ENCODE measurements at regions not wholly inside any gene's neighbourhood (a gene's known extent, or its start where the extent isn't known, plus 50 kb on each side); places are given as distances from the start of the nearest gene placed in this dataset.

DNA sequence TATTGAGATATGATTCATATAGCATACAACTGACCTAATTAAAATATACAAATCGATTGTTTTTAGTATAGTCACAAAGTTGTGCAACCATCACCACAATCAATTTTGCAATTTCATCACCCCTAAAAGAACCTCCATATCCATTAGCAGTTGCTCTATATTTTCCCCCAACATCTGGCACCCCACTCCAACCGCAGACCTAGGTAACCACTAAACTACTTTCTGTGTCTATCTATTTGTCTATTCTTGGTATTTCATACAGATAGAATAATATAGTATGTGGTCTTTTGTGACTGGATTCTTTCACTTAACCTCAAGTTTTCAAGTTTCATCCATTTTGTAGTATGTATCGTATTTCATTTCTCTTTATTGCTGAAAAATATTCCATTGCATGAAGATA lies 126.0 kb upstream of the CRY1 start:
- POLR2A ChIA-PET (ENCODE audit: low non-redundant PET): no interaction called here
- intact Hi-C loops (cut with micrococcal nuclease; ENCODE audit: unreplicated experiment): no loop called here
- CTCF ChIA-PET: interaction anchor here (0.8 kb wide), 1 partner anchor 341 kb away, joined by 3 read pairs; no protein-coding TSS in a partner anchor

DNA sequence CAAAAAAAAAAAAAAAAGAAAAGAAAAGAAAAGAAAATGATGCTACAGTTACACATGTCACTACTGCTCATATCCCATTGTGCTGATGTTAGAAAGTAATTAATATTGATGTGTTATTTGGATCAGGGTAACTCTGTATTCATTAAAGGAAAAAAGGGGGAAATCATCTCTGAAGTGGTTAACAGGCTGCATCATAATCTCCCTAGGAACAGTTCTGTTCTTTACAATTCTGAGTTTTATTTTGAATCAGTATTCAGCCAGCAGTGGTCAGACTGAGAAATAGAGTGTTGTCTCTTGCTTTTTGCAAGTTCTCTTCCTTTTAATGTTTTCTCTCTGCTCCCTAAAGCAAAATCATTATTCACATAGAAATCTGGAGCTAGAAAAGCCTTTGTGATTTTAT lies 128.6 kb upstream of the CRY1 start:
- H3K36me3 ChIP-seq (ENCODE audit: insufficient read depth, low read length, poor library complexity, severe bottlenecking): no peaks in the 10 kb centered on the region
- DNase-seq (ENCODE audit: low spot score): no peak
- BruUV-seq (replicated peaks): no TSS peak
- no peaks in the 10 kb centered on the region for H3K4me1 ChIP-seq (ENCODE audit: insufficient read depth, low read length, poor library complexity, severe bottlenecking)
- no peaks in the 10 kb centered on the region for H3K9me3 ChIP-seq (ENCODE audit: low read depth, low read length, poor library complexity, severe bottlenecking)
- ChIA-PET CTCF (interaction anchor here (0.7 kb wide), 1 partner anchor 1640 kb away, joined by 20 read pairs; no protein-coding TSS in a partner anchor), POLR2A (ENCODE audit: low non-redundant PET) (no interaction called here)
- TF ChIP-seq, protein P1, sequence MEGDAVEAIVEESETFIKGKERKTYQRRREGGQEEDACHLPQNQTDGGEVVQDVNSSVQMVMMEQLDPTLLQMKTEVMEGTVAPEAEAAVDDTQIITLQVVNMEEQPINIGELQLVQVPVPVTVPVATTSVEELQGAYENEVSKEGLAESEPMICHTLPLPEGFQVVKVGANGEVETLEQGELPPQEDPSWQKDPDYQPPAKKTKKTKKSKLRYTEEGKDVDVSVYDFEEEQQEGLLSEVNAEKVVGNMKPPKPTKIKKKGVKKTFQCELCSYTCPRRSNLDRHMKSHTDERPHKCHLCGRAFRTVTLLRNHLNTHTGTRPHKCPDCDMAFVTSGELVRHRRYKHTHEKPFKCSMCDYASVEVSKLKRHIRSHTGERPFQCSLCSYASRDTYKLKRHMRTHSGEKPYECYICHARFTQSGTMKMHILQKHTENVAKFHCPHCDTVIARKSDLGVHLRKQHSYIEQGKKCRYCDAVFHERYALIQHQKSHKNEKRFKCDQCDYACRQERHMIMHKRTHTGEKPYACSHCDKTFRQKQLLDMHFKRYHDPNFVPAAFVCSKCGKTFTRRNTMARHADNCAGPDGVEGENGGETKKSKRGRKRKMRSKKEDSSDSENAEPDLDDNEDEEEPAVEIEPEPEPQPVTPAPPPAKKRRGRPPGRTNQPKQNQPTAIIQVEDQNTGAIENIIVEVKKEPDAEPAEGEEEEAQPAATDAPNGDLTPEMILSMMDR (conservative IDR thresholded peaks at IDR 0.05; ENCODE audit: low read depth, low read length): no peak
- no peak for TF ChIP-seq EZH2 (IDR thresholded peaks at IDR 0.05; ENCODE audit: borderline replicate concordance, low read depth, low read length, poor library complexity, severe bottlenecking)
- no peak overlapping the region for H3K27ac ChIP-seq (ENCODE audit: low read depth, low read length, poor library complexity, severe bottlenecking)
- no peaks in the 10 kb centered on the region for H3K27me3 ChIP-seq (replicated peaks; ENCODE audit: insufficient read depth, low read depth, low read length, poor library complexity)
- H3K4me3 ChIP-seq (ENCODE audit: low read depth, low read length, poor library complexity, severe bottlenecking): no peak overlapping the region
- intact Hi-C loops (cut with micrococcal nuclease; ENCODE audit: unreplicated experiment): no loop called here

More for the DNA sequence above, 126.0 kb upstream of the CRY1 start:
- BruUV-seq (replicated peaks): no TSS peak
- Histone ChIP-seq H3K4me3 (ENCODE audit: low read depth, low read length, poor library complexity, severe bottlenecking) (no peak overlapping the region), H3K36me3 (ENCODE audit: insufficient read depth, low read length, poor library complexity, severe bottlenecking) (no peaks in the 10 kb centered on the region), H3K9me3 (ENCODE audit: low read depth, low read length, poor library complexity, severe bottlenecking) (no peaks in the 10 kb centered on the region), H3K4me1 (ENCODE audit: insufficient read depth, low read length, poor library complexity, severe bottlenecking) (no peaks in the 10 kb centered on the region), H3K27ac (ENCODE audit: low read depth, low read length, poor library complexity, severe bottlenecking) (no peak overlapping the region), H3K27me3 (replicated peaks; ENCODE audit: insufficient read depth, low read depth, low read length, poor library complexity) (no peaks in the 10 kb centered on the region)
- no peak for DNase-seq (ENCODE audit: low spot score)
- no peak for TF ChIP-seq EZH2 (IDR thresholded peaks at IDR 0.05; ENCODE audit: borderline replicate concordance, low read depth, low read length, poor library complexity, severe bottlenecking)
- TF ChIP-seq, protein P1 (conservative IDR thresholded peaks at IDR 0.05; ENCODE audit: low read depth, low read length): no peak

- CTCF ChIA-PET: interaction anchor here (0.7 kb wide), 1 partner anchor 1822 kb away, joined by 8 read pairs; no protein-coding TSS in a partner anchor
Measured at GRCh38 chr12:107223821-107224220, 130.5 kb upstream of the CRY1 start.

More at GRCh38 chr12:107223821-107224220, 130.5 kb upstream of the CRY1 start:
- TF ChIP-seq, protein P1 (conservative IDR thresholded peaks at IDR 0.05; ENCODE audit: low read depth, low read length): 0 out of 2 replicates have a peak, but pooled peaks have one; percentile 14
- no peak for TF ChIP-seq EZH2 (IDR thresholded peaks at IDR 0.05; ENCODE audit: borderline replicate concordance, low read depth, low read length, poor library complexity, severe bottlenecking)
- POLR2A ChIA-PET (ENCODE audit: low non-redundant PET): no interaction called here
- DNase-seq (ENCODE audit: low spot score): peak; percentile 18
- H3K36me3 ChIP-seq (ENCODE audit: insufficient read depth, low read length, poor library complexity, severe bottlenecking): no peaks in the 10 kb centered on the region
- H3K27me3 ChIP-seq (replicated peaks; ENCODE audit: insufficient read depth, low read depth, low read length, poor library complexity): no peaks in the 10 kb centered on the region
- no TSS peak for BruUV-seq (replicated peaks)
- H3K9me3 ChIP-seq (ENCODE audit: low read depth, low read length, poor library complexity, severe bottlenecking): no peaks in the 10 kb centered on the region
- H3K27ac ChIP-seq (ENCODE audit: low read depth, low read length, poor library complexity, severe bottlenecking): no peak overlapping the region
- intact Hi-C loops (cut with micrococcal nuclease; ENCODE audit: unreplicated experiment): no loop called here
- no peak overlapping the region for H3K4me3 ChIP-seq (ENCODE audit: low read depth, low read length, poor library complexity, severe bottlenecking)
- no peaks in the 10 kb centered on the region for H3K4me1 ChIP-seq (ENCODE audit: insufficient read depth, low read length, poor library complexity, severe bottlenecking)
